CD14-positive monocyte (primary cell): ENCODE measurements at regions not wholly inside any gene's neighbourhood (a gene's known extent, or its start where the extent isn't known, plus 50 kb on each side); places are given as distances from the start of the nearest gene placed in this dataset.

Experiments
- DNase-seq, 3 donors: peaks; one replicate each; pipeline ENCODE4 v3.0.0-alpha.2; 2011 to 2022
- H2AFZ ChIP-seq: 2 replicates; pipeline ENCODE4 v1.6.0; 2012; ENCODE audit warnings: mild to moderate bottlenecking, low read depth, low read length, inconsistent platforms; ENCODE audit not compliant: insufficient read depth, poor library complexity, severe bottlenecking
- H3K27ac ChIP-seq, 2 donors: 1 replicate in 1 of 2; 2 replicates in 1 of 2; pipeline ENCODE4 v1.5.1; 2012 to 2013; ENCODE audit warnings: low read length in 2 of 2, control low read depth in 1 of 2, inconsistent platforms in 1 of 2, low read depth in 1 of 2, mild to moderate bottlenecking in 1 of 2
- H3K27me3 ChIP-seq, 2 donors: one replicate each; pipeline versions ENCODE4 v1.6.0 to v1.6.1; 2011 to 2013; ENCODE audit warnings: low read length in 2 of 2; ENCODE audit not compliant: control insufficient read depth in 2 of 2, insufficient read depth in 2 of 2
- H3K36me3 ChIP-seq, 2 donors: replicated peaks in 1 of 2; 1 replicate in 1 of 2; 2 replicates in 1 of 2; pipeline versions ENCODE4 v1.5.1 to v1.6.1; 2012 to 2013; ENCODE audit warnings: low read length in 2 of 2, control low read depth in 1 of 2, inconsistent platforms in 1 of 2, mild to moderate bottlenecking in 1 of 2; ENCODE audit not compliant: insufficient read depth in 2 of 2, control insufficient read depth in 1 of 2
- H3K4me1 ChIP-seq, 2 donors: 1 replicate in 1 of 2; 2 replicates in 1 of 2; pipeline versions ENCODE4 v1.5.1 to v1.6.1; 2012 to 2013; ENCODE audit warnings: low read length in 2 of 2, control low read depth in 1 of 2, inconsistent platforms in 1 of 2, mild to moderate bottlenecking in 1 of 2, moderate library complexity in 1 of 2; ENCODE audit not compliant: insufficient read depth in 2 of 2, control insufficient read depth in 1 of 2
- H3K4me2 ChIP-seq: replicated peaks from 2 replicates; pipeline ENCODE3; 2012; ENCODE audit warnings: low read length, moderate library complexity, mild to moderate bottlenecking; ENCODE audit not compliant: poor library complexity, severe bottlenecking; ENCODE audit errors: extremely low read depth
- H3K4me3 ChIP-seq, 3 experiments: fragments of 200-600 bp in 1 of 3; sonication (generic) in 1 of 3; replicated peaks in 1 of 3; 1 replicate in 2 of 3; 2 replicates in 1 of 3; pipeline ENCODE4 v1.5.1; 2011 to 2013; ENCODE audit warnings: low read length in 3 of 3, mild to moderate bottlenecking in 3 of 3, control low read depth in 2 of 3, low read depth in 2 of 3, inconsistent platforms in 1 of 3, moderate library complexity in 1 of 3
- H3K79me2 ChIP-seq: 2 replicates; pipeline ENCODE4 v1.6.0; 2012; ENCODE audit warnings: mild to moderate bottlenecking, control low read depth, inconsistent platforms, low read length, moderate library complexity; ENCODE audit not compliant: insufficient read depth
- H3K9ac ChIP-seq: 2 replicates; pipeline ENCODE4 v1.6.0; 2017; ENCODE audit warnings: low read length, mild to moderate bottlenecking; ENCODE audit not compliant: insufficient read depth, poor library complexity, severe bottlenecking
- H3K9me3 ChIP-seq, 2 donors: replicated peaks in 1 of 2; 1 replicate in 1 of 2; 2 replicates in 1 of 2; pipeline versions ENCODE4 v1.5.1 to v1.6.1; 2012 to 2013; ENCODE audit warnings: low read length in 2 of 2, control low read depth in 1 of 2; ENCODE audit not compliant: control insufficient read depth in 1 of 2, insufficient read depth in 1 of 2
- H4K20me1 ChIP-seq: 2 replicates; pipeline ENCODE4 v1.6.0; 2012; ENCODE audit warnings: mild to moderate bottlenecking, low read length, control low read depth, moderate library complexity; ENCODE audit not compliant: insufficient read depth
- H3K27ac Mint-ChIP-seq, 7 donors: one replicate each; pipeline ENCODE4 v1.8.0; 2020; ENCODE audit warnings: mild to moderate bottlenecking in 7 of 7, mixed read lengths in 7 of 7, moderate library complexity in 6 of 7, inconsistent platforms in 2 of 7
- H3K27me3 Mint-ChIP-seq, 3 donors: one replicate each; pipeline ENCODE4 v1.8.0; 2021 to 2022; ENCODE audit warnings: low read depth in 3 of 3, mild to moderate bottlenecking in 3 of 3, mixed read lengths in 3 of 3, moderate library complexity in 3 of 3, inconsistent platforms in 1 of 3
- H3K36me3 Mint-ChIP-seq, 2 donors: one replicate each; pipeline ENCODE4 v1.8.0; 2020; ENCODE audit warnings: mixed read lengths in 2 of 2, inconsistent platforms in 1 of 2, mild to moderate bottlenecking in 1 of 2
- H3K4me1 Mint-ChIP-seq: one replicate; pipeline ENCODE4 v1.8.0; 2020; ENCODE audit warnings: mild to moderate bottlenecking, mixed read lengths
- H3K4me3 Mint-ChIP-seq, 2 donors: one replicate each; pipeline ENCODE4 v1.8.0; 2020; ENCODE audit warnings: mild to moderate bottlenecking in 2 of 2, mixed read lengths in 2 of 2, moderate library complexity in 1 of 2
- H3K9me3 Mint-ChIP-seq, 7 donors: one replicate each; pipeline ENCODE4 v1.8.0; 2020 to 2022; ENCODE audit warnings: mixed read lengths in 7 of 7, mild to moderate bottlenecking in 6 of 7, moderate library complexity in 6 of 7, inconsistent platforms in 2 of 7
- WGBS: methylation state at CpG from one replicate; pipeline ENCODE4 v1.1.5; 2013; ENCODE audit warnings: missing lambda C conversion rate; ENCODE audit not compliant: insufficient coverage; 5-methylcytosine and 5-hydroxymethylcytosine counted together
- intact Hi-C, 2 donors: fragments of 100-400 bp; cut with micrococcal nuclease; formaldehyde crosslinking; loops; one replicate each; pipeline versions ENCODE4 v1.15.0 to v1.15.1; 2023
- TF ChIP-seq, protein P1 (sequence below): fragments of 200-600 bp; IDR thresholded peaks from one replicate; pipeline ENCODE4 v1.8.0; 2022; ENCODE audit warnings: antibody characterized with exemption, mild to moderate bottlenecking

- no peak for DNase-seq
- intact Hi-C loops = no loop called here
- no peak overlapping the region for H3K9ac ChIP-seq
- Mint-ChIP-seq H3K36me3 (no peaks in the 10 kb centered on the region), H3K27ac (no peak overlapping the region), H3K4me3 (no peak overlapping the region), H3K4me1 (no peaks in the 10 kb centered on the region), H3K9me3 (peaks cover 3 to 17% (median 9%) of the 10 kb centered on the region in 7 donors), H3K27me3 (peaks cover 0 to 1% (median 1%) of the 10 kb centered on the region in 3 donors)
- TF ChIP-seq, protein P1, sequence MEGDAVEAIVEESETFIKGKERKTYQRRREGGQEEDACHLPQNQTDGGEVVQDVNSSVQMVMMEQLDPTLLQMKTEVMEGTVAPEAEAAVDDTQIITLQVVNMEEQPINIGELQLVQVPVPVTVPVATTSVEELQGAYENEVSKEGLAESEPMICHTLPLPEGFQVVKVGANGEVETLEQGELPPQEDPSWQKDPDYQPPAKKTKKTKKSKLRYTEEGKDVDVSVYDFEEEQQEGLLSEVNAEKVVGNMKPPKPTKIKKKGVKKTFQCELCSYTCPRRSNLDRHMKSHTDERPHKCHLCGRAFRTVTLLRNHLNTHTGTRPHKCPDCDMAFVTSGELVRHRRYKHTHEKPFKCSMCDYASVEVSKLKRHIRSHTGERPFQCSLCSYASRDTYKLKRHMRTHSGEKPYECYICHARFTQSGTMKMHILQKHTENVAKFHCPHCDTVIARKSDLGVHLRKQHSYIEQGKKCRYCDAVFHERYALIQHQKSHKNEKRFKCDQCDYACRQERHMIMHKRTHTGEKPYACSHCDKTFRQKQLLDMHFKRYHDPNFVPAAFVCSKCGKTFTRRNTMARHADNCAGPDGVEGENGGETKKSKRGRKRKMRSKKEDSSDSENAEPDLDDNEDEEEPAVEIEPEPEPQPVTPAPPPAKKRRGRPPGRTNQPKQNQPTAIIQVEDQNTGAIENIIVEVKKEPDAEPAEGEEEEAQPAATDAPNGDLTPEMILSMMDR = no peak
- no peak overlapping the region for H2AFZ ChIP-seq
- no peaks in the 10 kb centered on the region for H3K79me2 ChIP-seq
- H3K36me3 ChIP-seq = no peaks in the 10 kb centered on the region
- H3K4me2 ChIP-seq = no peak overlapping the region
- no peak overlapping the region for H3K27ac ChIP-seq
- no peaks in the 10 kb centered on the region for H3K4me1 ChIP-seq
- H4K20me1 ChIP-seq = no peaks in the 10 kb centered on the region
- peaks cover 0 to 8% of the 10 kb centered on the region in 2 donors for H3K9me3 ChIP-seq
- WGBS = 89% methylated on average over 1 of the region's 4 CpGs
- no peak overlapping the region for H3K4me3 ChIP-seq
- H3K27me3 ChIP-seq = no peaks in the 10 kb centered on the region
Observed at GRCh38 chr4:89610236-89610635, 226.7 kb downstream of the SNCA start.

GRCh38 chr4:89609756-89610155 lies 227.2 kb downstream of the SNCA start:
- no peaks in the 10 kb centered on the region for H3K27me3 ChIP-seq
- Mint-ChIP-seq H3K9me3 (peaks cover 3 to 16% (median 9%) of the 10 kb centered on the region in 7 donors), H3K4me1 (no peaks in the 10 kb centered on the region), H3K27me3 (peaks cover 0 to 1% (median under 1%) of the 10 kb centered on the region in 3 donors), H3K27ac (peak overlapping the region in 1 of 7 donors; percentile 32), H3K36me3 (no peaks in the 10 kb centered on the region), H3K4me3 (no peak overlapping the region)
- no peak overlapping the region for H3K27ac ChIP-seq
- H3K4me3 ChIP-seq = no peak overlapping the region
- TF ChIP-seq, protein P1 = no peak
- no peaks in the 10 kb centered on the region for H4K20me1 ChIP-seq
- no peak overlapping the region for H3K4me2 ChIP-seq
- DNase-seq = no peak
- WGBS = 100% methylated on average over 2 of the region's 5 CpGs
- no peaks in the 10 kb centered on the region for H3K4me1 ChIP-seq
- intact Hi-C loops = no loop called here
- H2AFZ ChIP-seq = no peak overlapping the region
- H3K9ac ChIP-seq = no peak overlapping the region
- peaks cover 0 to 9% of the 10 kb centered on the region in 2 donors for H3K9me3 ChIP-seq
- no peaks in the 10 kb centered on the region for H3K79me2 ChIP-seq
- H3K36me3 ChIP-seq = no peaks in the 10 kb centered on the region
